ENCODE measurements at regions not wholly inside any gene's neighbourhood (a gene's known extent, or its start where the extent isn't known, plus 50 kb on each side); places are given as distances from the start of the nearest gene placed in this dataset.

DNA sequence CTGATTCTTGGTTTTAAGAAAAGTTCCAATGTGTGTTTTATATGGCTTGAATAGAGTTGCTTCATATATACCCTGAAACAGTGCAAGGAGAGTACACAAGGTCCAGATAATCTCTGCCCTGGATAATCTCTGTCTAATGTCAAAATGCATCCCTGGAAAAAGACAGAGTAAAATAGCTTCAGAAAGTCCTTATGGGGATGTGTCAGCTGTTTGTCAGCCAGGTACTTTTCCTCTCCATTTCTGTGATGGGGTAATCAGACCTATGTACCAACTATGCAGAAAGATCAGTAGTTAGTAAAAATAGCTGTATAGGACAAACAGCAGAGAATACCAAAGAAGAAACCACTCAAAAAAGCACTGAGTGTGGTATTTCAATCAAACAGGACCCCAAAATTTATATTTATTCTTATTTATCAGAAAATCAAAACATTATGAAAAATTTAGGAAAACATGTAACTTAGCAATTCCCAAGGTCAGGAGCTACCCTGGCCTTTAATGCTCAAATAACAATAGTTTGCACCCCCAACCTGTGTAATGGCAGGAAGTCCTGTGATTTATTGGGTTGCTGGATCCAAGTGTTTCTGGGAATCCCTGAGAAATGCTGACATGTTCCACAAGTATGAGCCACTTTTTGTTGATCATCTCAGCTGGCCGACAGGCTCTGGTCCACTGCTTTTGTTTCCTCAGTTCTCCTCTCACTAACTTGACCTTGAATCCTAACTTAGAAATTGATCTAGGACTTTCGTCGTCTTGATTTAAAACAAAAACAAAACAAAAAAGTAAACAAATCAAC lies 69.6 kb downstream of the MDH1 start:
- Mint-ChIP-seq H3K36me3 (peaks cover 1% of the 10 kb centered on the region), H3K27me3 (peaks cover 7% of the 10 kb centered on the region), H3K4me3 (no peak overlapping the region), H3K4me1 (no peaks in the 10 kb centered on the region), H3K27ac (no peak overlapping the region), H3K9me3 (no peaks in the 10 kb centered on the region)

DNA sequence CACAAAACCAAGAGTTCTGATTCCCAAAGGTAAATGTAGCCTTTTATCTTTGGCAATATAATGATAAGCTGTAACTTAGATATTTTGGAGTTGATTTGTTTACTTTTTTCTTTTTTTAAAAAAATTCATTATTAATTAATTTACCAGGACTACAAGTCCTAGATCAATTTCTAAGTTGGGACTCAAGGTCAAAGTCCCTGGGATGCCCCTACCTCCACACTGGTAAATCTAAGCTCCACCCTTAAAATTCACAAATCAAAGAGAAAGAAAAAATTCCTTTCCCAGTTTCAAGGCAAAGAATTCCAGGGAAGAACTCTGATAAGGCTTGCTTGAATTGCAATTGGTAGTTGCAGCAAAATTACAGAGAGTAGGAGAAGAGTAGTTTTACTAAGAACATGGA lies 71.3 kb downstream of the MDH1 start:
- Mint-ChIP-seq H3K4me1 (no peaks in the 10 kb centered on the region), H3K9me3 (no peaks in the 10 kb centered on the region), H3K36me3 (no peaks in the 10 kb centered on the region), H3K27me3 (peaks cover 12% of the 10 kb centered on the region), H3K4me3 (no peak overlapping the region), H3K27ac (no peak overlapping the region)

DNA sequence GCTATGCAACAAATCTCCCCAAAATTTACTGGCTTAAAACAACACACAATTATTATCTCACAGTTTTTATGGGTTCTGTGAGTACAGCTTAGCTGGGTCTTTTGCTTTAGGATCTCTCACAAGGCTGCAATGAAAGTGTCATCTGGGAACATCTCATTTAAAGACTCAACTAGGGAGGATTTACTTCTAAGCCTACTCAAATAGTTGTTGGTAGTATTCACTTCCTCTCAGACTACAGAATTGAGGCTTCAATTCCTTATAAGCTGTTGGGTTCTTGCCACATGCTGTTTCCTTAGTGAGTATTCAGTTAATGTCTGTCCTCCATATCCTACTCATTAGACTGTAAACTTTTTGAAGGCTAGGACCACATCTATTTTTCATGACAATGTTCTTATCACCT lies 72.3 kb downstream of the MDH1 start:
- Mint-ChIP-seq H3K4me1 (no peaks in the 10 kb centered on the region), H3K4me3 (no peak overlapping the region), H3K36me3 (no peaks in the 10 kb centered on the region), H3K27me3 (peaks cover 10% of the 10 kb centered on the region), H3K27ac (no peak overlapping the region), H3K9me3 (no peaks in the 10 kb centered on the region)

DNA sequence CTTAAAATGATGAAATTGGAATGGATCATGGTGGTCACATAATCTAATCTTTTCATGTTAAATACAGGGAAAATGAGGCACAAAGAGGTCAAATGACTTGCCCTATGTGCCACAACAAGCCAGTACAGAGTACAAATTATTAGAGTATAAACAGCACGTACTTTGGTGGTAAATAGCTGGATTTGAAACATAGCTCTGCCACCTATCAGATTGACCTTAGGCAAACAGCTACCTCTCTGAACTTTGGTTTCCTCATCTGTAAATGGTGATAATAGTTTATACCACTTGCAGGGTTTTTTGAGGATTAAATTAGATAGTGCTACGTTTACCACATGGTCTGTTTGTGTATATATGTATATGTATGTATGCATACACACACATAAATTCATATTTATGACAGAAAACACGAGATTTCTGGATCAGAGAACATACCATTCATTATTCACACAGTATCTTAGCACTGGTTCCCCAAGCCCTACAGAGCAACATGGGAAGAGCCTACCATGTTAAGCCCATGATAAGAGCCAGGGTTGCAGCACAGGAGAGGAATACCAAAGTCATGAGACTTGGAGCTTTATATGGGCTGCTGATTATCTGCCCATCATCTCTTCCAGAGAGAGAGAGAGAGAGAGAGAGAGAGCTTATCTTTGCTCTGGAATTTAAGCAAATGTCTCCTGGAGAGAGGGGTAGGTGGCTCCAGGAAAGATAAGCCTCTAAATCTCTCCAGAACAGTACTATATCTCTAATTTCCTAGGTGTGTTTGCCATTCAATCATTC lies 73.5 kb downstream of the MDH1 start:
- H3K27me3 Mint-ChIP-seq, result peaks cover 7% of the 10 kb centered on the region
- H3K4me1 Mint-ChIP-seq, result peaks cover 0 to 1% (median 0%) of the 10 kb centered on the region in 3 donors
- H3K27ac Mint-ChIP-seq, result no peak overlapping the region
- no peaks in the 10 kb centered on the region for H3K36me3 Mint-ChIP-seq
- no peaks in the 10 kb centered on the region for H3K9me3 Mint-ChIP-seq
- H3K4me3 Mint-ChIP-seq, result no peak overlapping the region

DNA sequence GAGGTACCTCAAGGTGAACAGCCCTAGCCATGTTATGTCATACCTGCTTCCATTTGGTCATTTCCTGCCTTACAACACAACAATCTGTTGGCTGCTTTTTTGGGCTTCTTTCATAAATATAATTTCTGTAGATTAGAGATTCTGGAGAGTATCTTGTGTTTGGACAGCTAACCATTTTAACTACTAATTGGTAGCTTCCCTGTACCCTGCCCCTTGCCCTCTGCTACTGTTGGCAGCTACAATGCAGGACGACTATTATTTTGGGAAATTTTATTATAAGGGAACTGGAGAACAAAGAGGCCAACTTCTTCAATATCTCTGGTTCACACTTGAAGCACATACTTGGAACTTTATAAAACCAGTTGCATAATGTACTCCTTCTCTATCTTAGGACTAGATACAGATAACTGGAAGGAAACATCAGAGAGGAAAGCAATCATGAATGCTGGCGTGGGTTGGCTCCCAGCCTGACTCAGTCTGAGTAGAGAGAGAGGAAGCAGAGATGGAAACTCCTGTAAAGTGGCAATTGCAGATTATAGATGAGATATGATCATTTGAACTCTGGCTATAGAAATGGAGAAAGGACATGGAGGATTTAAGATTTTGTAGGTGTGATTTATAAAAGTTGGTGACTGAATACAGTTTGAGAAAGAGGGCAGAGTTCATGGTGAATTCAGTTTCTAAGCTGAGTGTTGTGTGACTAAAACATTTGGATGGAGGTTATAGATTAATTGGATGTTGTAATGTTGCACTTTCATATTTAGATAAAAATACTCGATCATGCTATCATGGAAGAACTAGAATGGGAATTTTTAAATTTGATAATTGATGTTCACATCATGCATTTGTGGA lies 74.5 kb downstream of the MDH1 start:
- Mint-ChIP-seq H3K4me1 (peaks cover 0 to 1% (median 0%) of the 10 kb centered on the region in 3 donors), H3K9me3 (no peaks in the 10 kb centered on the region), H3K27ac (no peak overlapping the region), H3K36me3 (no peaks in the 10 kb centered on the region), H3K27me3 (peaks cover 6% of the 10 kb centered on the region), H3K4me3 (no peak overlapping the region)

DNA sequence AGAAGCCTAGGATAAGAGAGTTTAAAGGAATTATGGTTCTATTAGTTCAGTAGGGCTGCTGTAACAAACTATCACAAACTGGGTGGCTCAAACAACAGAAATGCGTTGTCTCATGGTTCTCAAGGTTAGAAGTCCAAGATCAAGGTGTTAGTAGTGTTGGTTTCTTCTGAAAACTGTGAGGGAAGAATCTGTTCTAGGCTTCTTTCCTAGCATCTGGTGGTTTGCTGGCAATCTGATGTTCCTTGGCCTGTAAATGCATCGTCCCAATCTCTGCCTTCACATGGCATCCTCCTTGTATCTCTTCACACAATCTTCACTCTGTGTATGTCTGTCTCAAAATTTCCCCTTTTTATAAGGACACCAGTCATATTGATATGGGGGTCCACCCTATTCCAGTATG lies 76.3 kb downstream of the MDH1 start:
- Mint-ChIP-seq H3K36me3 (no peaks in the 10 kb centered on the region), H3K4me1 (peaks cover 0 to 1% (median 0%) of the 10 kb centered on the region in 3 donors), H3K27ac (no peak overlapping the region), H3K9me3 (no peaks in the 10 kb centered on the region), H3K4me3 (no peak overlapping the region), H3K27me3 (peaks cover 8% of the 10 kb centered on the region)

DNA sequence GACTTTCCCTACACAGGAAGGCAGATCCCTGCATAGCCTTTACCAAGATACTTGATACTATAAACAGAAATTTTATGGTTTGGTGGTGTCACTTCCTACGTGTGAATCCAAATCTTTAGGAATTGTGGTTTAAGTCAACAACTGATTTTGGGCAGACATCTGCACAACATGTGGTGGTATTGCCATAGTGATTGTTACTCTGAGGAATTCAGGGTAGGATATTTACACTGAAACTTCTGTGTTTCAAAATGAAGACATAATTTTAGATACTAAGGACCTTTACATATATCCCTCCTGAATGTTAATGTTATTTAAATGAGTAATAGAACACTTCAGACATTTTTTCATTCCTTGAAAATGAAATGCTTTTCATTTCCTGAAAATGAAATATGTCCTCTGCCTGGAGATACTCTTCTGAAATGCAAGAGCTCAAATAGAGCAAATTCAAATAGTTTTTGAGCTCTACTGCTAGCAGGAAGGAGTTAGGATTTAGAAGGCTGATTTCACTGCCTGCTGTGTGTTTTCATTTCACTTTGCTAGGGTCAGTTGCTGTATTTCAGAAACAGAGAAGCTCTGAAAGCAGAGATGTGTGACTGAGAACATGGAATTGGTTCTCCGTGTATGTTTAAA lies 77.2 kb downstream of the MDH1 start:
- Mint-ChIP-seq H3K36me3 (no peaks in the 10 kb centered on the region), H3K27ac (no peak overlapping the region), H3K9me3 (no peaks in the 10 kb centered on the region), H3K4me1 (peaks cover 0 to 1% (median 0%) of the 10 kb centered on the region in 3 donors), H3K27me3 (peaks cover 11% of the 10 kb centered on the region), H3K4me3 (no peak overlapping the region)

DNA sequence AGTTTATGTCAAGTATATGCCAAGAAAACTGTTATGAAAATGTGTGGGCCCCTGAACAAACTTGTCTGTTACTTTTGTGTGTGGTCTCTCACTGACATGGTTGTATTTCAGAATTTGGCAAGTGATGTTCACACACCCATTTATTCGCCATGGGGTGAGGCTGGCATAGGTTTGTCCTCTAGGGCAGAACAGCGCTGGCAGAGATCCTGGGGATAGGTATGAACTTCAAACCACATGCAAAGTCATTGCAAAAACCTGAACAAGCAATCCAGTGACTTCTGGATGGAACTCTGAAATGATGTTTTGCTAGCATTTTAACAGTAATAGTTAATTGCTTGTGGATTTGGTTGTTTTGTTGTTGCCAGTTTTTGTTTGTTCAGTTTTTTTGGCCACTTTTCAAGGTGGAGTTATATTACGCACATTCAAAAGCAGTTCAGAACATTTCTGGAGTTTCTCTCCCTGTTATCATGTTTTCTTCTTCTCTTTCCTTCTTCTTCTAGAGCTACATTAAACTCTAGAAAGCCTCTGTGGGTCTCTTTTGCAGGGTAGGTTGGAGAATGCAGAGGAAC lies 78.5 kb downstream of the MDH1 start:
- no peak overlapping the region for H3K4me3 Mint-ChIP-seq

DNA sequence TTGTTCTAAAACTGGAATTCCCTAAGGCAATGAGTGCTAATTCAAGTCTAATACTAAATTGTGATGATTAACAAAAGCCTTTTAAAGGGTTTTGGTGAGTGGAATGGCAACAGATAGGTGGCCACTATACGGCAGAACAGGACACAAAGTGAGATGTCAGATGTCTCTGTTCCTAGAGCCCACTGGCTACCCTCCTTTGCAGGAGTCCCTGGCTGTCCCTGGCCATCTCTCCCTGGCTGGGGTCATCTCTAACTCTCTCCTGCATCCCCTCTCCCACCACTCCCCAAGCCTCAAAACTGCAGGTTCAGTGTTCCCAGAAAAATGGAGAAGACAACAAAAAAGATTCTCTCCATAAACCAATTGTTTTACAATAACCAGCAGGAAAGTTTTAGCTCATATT lies 79.2 kb downstream of the MDH1 start:
- no peaks in the 10 kb centered on the region for H3K36me3 Mint-ChIP-seq
- H3K4me1 Mint-ChIP-seq, result peaks cover 0 to 1% (median 0%) of the 10 kb centered on the region in 3 donors
- H3K9me3 Mint-ChIP-seq, result no peaks in the 10 kb centered on the region
- peak overlapping the region in 1 of 4 donors; percentile 18 for H3K4me3 Mint-ChIP-seq
- peaks cover 12% of the 10 kb centered on the region for H3K27me3 Mint-ChIP-seq
- no peak overlapping the region for H3K27ac Mint-ChIP-seq

More for the DNA sequence above, 78.5 kb downstream of the MDH1 start:
- H3K9me3 Mint-ChIP-seq, result no peaks in the 10 kb centered on the region
- peaks cover 0 to 1% (median 0%) of the 10 kb centered on the region in 3 donors for H3K4me1 Mint-ChIP-seq
- no peaks in the 10 kb centered on the region for H3K36me3 Mint-ChIP-seq
- no peak overlapping the region for H3K27ac Mint-ChIP-seq
- peaks cover 13% of the 10 kb centered on the region for H3K27me3 Mint-ChIP-seq

DNA sequence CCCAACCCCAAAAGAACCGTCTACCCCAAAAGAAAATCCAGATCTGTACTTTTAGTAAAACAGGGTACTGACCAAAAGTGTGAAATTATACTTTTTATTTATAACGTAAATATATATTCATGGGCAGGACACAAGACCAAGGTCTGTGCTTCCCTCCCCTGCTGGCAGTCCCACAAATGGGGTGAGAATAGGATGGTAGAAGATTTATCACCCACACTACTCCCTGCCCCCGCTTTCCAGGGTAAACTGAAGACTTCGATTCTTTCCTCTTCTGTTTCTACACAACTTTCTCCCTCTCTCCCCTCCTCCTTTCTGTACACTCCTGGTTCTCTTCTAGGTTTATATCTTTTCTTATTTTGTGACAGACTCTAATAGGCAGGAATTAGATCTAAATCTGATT lies 79.7 kb downstream of the MDH1 start:
- Mint-ChIP-seq H3K4me1 (peaks cover 0 to 1% (median 0%) of the 10 kb centered on the region in 3 donors), H3K9me3 (no peaks in the 10 kb centered on the region), H3K27me3 (peaks cover 11% of the 10 kb centered on the region), H3K27ac (no peak overlapping the region), H3K36me3 (no peaks in the 10 kb centered on the region), H3K4me3 (no peak overlapping the region)

DNA sequence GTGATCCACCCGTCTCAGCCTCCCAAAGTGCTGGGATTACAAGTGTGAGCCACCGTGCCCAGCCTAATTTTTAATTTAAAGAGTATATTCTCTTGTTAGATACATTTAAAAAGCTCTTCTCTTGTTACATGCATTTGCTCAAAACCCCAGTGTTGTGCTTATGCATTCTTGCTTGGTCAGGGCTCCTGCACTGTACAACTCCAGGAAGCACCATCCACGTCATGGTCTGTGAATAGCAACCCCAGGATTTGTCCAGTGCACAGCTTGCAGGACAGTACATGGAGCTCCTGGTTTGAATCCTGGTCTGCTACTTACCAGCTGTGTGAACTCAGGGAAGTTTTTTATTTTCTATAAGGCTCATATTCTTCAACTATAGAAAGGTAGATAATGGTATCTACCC lies 80.8 kb downstream of the MDH1 start:
- Mint-ChIP-seq H3K36me3 (no peaks in the 10 kb centered on the region), H3K9me3 (no peaks in the 10 kb centered on the region), H3K27ac (no peak overlapping the region), H3K4me3 (no peak overlapping the region), H3K27me3 (peaks cover 7% of the 10 kb centered on the region), H3K4me1 (peaks cover 0 to 1% (median 0%) of the 10 kb centered on the region in 3 donors)

DNA sequence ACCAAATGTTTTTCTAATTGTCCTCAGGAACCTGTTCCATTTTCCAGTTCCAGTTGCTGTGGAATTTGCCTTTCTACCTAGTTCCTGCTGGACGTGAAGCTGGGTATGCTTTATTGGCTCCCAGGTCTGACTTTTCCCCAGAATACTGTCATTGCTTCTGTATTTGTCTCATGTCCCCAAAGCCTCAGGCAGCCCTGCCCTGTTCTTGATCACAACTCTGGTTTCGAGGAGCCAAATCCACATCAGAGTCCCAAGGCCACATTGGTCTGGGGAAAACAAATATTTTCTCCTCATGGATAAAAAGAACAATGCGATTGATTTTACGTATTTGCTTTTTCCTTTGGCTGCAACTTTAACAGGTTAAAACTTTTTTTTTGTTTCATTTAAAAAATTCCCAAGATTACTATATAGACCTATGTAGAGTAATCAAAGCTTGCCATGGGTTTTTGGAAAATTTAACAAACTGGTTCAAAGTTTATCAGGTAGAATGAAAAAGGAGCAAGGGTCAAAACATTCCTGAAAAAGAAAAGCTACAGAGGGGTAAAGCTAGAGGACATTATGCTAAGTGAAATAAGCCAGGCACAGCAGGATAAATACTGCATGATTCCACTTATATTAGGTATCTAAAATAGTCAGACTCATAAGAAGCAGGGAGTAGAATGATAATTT lies 85.2 kb downstream of the MDH1 start:
- Mint-ChIP-seq H3K27me3 (peaks cover 5% of the 10 kb centered on the region), H3K36me3 (no peaks in the 10 kb centered on the region), H3K9me3 (no peaks in the 10 kb centered on the region), H3K4me1 (no peaks in the 10 kb centered on the region), H3K27ac (no peak overlapping the region), H3K4me3 (no peak overlapping the region)

DNA sequence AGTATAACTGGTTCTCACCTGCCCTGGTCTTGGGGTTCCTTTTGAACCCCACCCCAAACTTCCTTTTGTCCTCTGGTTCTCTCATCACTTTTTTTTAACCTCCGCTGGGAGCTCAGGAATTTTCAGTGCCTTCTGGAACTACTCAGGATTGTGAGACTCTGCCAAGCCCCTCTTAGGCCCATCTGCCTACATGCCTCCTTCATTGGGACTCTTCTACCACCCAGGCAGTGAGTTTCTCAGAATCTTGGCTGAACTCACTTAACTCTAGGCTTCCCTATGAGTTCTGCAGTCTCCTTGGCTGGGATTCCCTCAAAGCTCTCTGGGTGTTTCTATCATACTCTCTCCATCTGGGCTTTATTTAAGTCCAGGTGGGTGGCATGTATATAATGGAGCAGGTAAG lies 86.3 kb downstream of the MDH1 start:
- Mint-ChIP-seq H3K27me3 (peaks cover 5% of the 10 kb centered on the region), H3K4me1 (no peaks in the 10 kb centered on the region), H3K4me3 (no peak overlapping the region), H3K27ac (no peak overlapping the region), H3K36me3 (no peaks in the 10 kb centered on the region), H3K9me3 (no peaks in the 10 kb centered on the region)

DNA sequence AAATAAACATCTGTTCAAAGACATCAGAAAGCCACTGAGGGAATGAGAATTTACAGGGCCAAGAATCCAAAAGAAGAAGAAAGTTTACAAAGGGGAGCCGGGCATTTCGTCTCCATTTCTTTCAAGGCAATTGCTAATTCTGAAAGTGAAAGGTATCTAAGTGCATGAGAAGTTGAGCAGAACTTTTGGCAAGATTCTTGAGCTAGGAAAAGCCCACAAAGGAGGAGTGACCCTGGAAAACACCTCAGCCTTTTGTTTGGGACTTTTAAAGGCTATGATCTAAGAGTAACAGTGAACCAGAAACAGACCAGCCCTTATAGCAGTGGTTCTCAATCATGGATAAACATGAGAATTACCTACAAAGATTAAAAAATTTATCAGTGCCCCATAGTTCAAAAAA lies 87.4 kb downstream of the MDH1 start:
- H3K27ac Mint-ChIP-seq, result no peak overlapping the region
- peaks cover 1% of the 10 kb centered on the region for H3K27me3 Mint-ChIP-seq
- no peaks in the 10 kb centered on the region for H3K9me3 Mint-ChIP-seq
- H3K4me1 Mint-ChIP-seq, result no peaks in the 10 kb centered on the region
- H3K36me3 Mint-ChIP-seq, result no peaks in the 10 kb centered on the region
- no peak overlapping the region for H3K4me3 Mint-ChIP-seq

All from IgD-negative memory B cell (primary cell).